Activated T-helper 17 cell treated with anti-CD3 and anti-CD28 coated beads, Interleukin-2, amount 50 U/mL, for 72 hours (primary cell): ENCODE measurements at regions not wholly inside any gene's neighbourhood (a gene's known extent, or its start where the extent isn't known, plus 50 kb on each side); places are given as distances from the start of the nearest gene placed in this dataset.
A peak's percentile ranks its signal among the peaks of the same experiment; 100 is the strongest.
"Not testable (repeated sequence)": the region's sequence is repeated elsewhere in the genome, so short reads cannot be mapped to it uniquely, and the experiment has no call there.

ENCODE experiments used
- ATAC-seq: fragments of 150-1000 bp; cut with Tn5 transposase; replicated peaks from 2 replicates; pipeline ENCODE4 v1.10.0; 2021; ENCODE audit warnings: mild to moderate bottlenecking, moderate library complexity
- H3K27ac Mint-ChIP-seq: one replicate; pipeline ENCODE4 v1.8.0; 2022; ENCODE audit warnings: mixed read lengths
- H3K27me3 Mint-ChIP-seq: one replicate; pipeline ENCODE4 v1.8.0; 2022; ENCODE audit warnings: mixed read lengths
- H3K36me3 Mint-ChIP-seq: one replicate; pipeline ENCODE4 v1.8.0; 2022; ENCODE audit warnings: low read depth, mild to moderate bottlenecking, mixed read lengths
- H3K4me1 Mint-ChIP-seq: one replicate; pipeline ENCODE4 v1.8.0; 2022; ENCODE audit warnings: mixed read lengths
- H3K4me3 Mint-ChIP-seq: one replicate; pipeline ENCODE4 v1.8.0; 2022; ENCODE audit warnings: mild to moderate bottlenecking, mixed read lengths
- H3K9me3 Mint-ChIP-seq: one replicate; pipeline ENCODE4 v1.8.0; 2022; ENCODE audit warnings: mixed read lengths

DNA sequence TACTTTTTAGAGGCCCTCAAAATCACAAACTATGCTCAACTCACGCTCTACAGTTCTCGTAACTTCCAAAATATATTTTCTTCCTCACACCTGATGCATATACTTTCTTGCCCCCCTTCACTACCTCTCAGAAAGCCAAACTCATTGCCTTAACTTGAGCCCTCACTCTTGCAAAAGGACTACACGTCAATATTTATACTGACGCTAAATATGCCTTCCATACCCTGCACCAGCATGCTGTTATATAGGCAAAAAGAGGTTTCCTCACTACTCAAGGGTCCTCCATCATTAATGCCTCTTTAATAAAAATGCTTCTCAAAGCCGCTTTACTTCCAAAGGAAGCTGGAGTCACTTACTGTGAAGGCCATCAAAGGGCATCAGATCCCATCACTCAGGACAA, 92.9 kb upstream of the ATF7IP2 start:
- not testable (repeated sequence) for H3K9me3 Mint-ChIP-seq, H3K27ac Mint-ChIP-seq

DNA sequence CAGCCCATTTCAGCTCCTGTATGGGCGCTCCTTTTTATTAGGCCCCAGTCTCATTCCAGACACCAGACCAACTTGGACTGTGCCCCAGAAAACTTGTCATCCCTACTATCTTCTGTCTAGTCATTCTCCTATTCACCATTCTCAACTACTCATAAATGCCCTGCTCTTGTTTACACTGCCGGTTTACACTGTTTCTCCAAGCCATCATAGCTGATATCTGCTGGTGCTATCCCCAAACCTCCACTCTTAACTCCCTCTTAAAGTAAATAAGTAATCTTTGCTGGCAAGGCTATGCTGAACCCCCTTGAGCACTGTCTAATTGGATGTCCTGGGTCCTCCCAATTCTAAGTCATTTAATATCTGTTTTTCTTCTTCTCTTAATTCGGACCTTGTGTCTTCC, 91.7 kb upstream of the ATF7IP2 start:
- not testable (repeated sequence) for H3K36me3 Mint-ChIP-seq, H3K9me3 Mint-ChIP-seq, H3K4me3 Mint-ChIP-seq, ATAC-seq, H3K27ac Mint-ChIP-seq, H3K4me1 Mint-ChIP-seq
- H3K27me3 Mint-ChIP-seq: peaks cover 16% of the 10 kb centered on the region

More for the DNA sequence above, 92.9 kb upstream of the ATF7IP2 start:
- ATAC-seq, H3K4me1 Mint-ChIP-seq, H3K4me3 Mint-ChIP-seq, H3K36me3 Mint-ChIP-seq: not testable (repeated sequence)
- peaks cover 16% of the 10 kb centered on the region for H3K27me3 Mint-ChIP-seq

DNA sequence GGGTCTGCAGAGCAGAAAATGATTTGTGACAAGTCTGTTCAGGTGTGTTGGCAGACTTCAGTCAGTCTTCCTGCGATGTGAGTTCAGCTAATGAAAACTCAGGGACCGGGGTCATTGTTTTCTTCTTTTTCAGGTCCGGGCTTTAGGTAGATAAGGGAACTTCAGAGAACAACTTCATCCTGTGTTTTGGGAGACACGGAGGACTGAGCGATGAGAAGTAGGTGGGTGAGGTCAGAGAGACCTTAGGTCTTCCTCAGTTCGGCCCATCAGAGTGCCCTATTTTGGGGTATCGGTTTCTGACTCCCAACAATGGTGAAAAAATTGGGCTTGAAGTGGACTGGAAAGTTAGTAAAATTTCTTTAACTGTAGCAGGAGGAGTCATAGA, 88.9 kb upstream of the ATF7IP2 start:
- Mint-ChIP-seq H3K4me3 (no peak overlapping the region), H3K27ac (no peak overlapping the region), H3K9me3 (peaks cover 7% of the 10 kb centered on the region), H3K27me3 (peaks cover 10% of the 10 kb centered on the region), H3K4me1 (no peaks in the 10 kb centered on the region), H3K36me3 (no peaks in the 10 kb centered on the region)
- ATAC-seq: no peak

GRCh38 chr16:10297341-10298006, 88.4 kb upstream of the ATF7IP2 start:
- H3K36me3 Mint-ChIP-seq: no peaks in the 10 kb centered on the region
- peaks cover 7% of the 10 kb centered on the region for H3K9me3 Mint-ChIP-seq
- no peaks in the 10 kb centered on the region for H3K4me1 Mint-ChIP-seq
- H3K4me3 Mint-ChIP-seq: no peak overlapping the region
- H3K27me3 Mint-ChIP-seq: peaks cover 10% of the 10 kb centered on the region
- no peak for ATAC-seq
- no peak overlapping the region for H3K27ac Mint-ChIP-seq

DNA sequence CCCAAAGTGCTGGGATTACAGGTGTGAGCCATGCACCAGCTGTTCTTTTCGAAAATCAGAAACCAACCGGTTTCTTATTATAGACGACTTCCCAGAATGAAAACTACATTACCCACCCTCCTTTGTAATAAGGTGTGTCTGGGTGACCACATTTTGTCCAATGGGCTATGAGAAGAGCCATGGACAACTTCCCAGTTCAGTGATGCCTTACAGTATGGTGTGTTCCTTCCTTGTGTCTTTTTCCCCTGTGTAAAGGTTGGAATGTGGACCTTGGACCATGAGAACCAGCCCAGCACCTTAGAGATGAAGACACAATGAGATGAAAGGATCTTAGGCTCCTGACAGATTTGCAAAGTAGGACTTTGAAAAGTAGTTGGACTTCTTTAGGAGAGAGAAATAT, 85.0 kb upstream of the ATF7IP2 start:
- no peaks in the 10 kb centered on the region for H3K9me3 Mint-ChIP-seq
- H3K27ac Mint-ChIP-seq: no peak overlapping the region
- no peaks in the 10 kb centered on the region for H3K36me3 Mint-ChIP-seq
- no peak for ATAC-seq
- no peaks in the 10 kb centered on the region for H3K27me3 Mint-ChIP-seq
- H3K4me3 Mint-ChIP-seq: no peak overlapping the region
- H3K4me1 Mint-ChIP-seq: no peaks in the 10 kb centered on the region

DNA sequence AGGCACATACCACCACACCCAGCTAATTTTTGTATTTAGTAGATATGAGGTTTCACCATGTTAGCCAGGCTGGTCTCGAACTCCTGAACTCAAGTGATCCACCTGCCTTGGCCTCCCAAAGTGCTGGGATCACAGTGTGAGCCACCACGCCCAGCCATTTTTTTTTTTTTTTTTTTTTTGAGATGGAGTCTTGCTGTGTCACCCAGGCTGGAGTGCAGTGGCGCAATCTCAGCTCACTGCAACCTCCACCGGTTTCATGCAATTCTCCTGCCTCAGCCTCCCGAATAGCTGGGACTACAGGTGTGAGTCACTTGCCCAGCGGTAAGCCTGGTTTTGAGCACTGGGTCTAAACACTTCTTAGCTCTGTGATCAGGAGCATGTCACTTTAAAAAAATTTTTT, 84.3 kb upstream of the ATF7IP2 start:
- not testable (repeated sequence) for ATAC-seq, H3K4me1 Mint-ChIP-seq, H3K36me3 Mint-ChIP-seq, H3K27me3 Mint-ChIP-seq, H3K9me3 Mint-ChIP-seq, H3K27ac Mint-ChIP-seq, H3K4me3 Mint-ChIP-seq

DNA sequence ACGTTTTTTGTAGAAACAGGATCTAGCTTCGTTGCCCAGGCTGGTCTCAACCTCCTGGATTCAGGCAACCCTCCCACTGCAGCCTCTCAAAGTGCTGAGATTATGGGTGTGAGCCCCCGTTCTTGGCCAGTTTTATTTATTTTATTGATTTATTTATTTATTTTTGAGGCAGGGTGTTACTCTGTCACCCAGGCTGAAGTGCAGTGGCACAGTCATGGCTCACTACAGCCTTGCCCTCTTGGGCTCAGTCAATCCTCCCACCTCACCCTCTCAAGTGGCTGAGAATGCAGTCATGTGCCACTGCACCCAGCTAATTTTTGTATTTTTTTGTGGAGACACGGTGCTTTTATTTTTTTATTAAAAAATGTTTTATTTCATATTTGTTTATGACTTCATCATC, 79.9 kb upstream of the ATF7IP2 start:
- no peaks in the 10 kb centered on the region for H3K4me1 Mint-ChIP-seq
- ATAC-seq: no peak
- no peaks in the 10 kb centered on the region for H3K36me3 Mint-ChIP-seq
- no peaks in the 10 kb centered on the region for H3K27me3 Mint-ChIP-seq
- H3K9me3 Mint-ChIP-seq: no peaks in the 10 kb centered on the region
- H3K4me3 Mint-ChIP-seq: no peak overlapping the region
- no peak overlapping the region for H3K27ac Mint-ChIP-seq

- ATAC-seq: peak; percentile 12
- H3K27ac Mint-ChIP-seq: no peak overlapping the region
- no peaks in the 10 kb centered on the region for H3K9me3 Mint-ChIP-seq
- no peaks in the 10 kb centered on the region for H3K4me1 Mint-ChIP-seq
- H3K27me3 Mint-ChIP-seq: no peaks in the 10 kb centered on the region
- H3K36me3 Mint-ChIP-seq: no peaks in the 10 kb centered on the region
- H3K4me3 Mint-ChIP-seq: no peak overlapping the region
Measured at GRCh38 chr16:10308305-10309193, 77.3 kb upstream of the ATF7IP2 start.

DNA sequence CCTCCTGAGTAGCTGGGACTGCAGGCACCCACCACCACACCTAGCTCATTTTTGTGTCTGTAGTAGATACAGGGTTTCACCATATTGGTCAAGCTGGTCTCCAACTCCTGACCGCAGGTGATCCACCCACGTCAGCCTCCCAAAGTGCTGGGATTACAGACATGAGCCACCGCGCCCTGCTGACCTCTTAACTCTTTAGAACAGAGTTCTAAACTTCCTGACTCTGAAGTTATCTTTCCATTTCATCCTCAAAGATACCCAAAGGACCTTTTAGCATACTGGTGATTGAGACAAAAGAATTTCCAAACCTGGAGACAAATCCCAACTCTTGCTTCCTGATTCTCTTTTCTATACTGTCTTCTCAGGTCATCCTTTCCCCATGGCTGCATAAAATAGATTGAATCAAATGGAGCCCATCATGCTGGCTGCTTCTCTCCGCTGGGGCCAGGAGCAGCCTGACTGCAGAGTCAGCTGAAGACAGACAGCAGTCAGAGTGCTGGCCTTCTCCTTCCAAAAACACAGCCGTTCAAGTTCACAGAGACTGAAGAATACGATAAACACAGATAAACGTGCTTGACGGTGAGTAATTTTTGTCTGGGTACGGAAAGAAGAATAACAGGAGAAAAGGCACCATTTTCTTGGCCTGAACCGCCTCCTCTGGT, 76.5 kb upstream of the ATF7IP2 start:
- no peaks in the 10 kb centered on the region for H3K9me3 Mint-ChIP-seq
- H3K4me1 Mint-ChIP-seq: no peaks in the 10 kb centered on the region
- H3K36me3 Mint-ChIP-seq: no peaks in the 10 kb centered on the region
- no peaks in the 10 kb centered on the region for H3K27me3 Mint-ChIP-seq
- no peak for ATAC-seq
- no peak overlapping the region for H3K4me3 Mint-ChIP-seq
- H3K27ac Mint-ChIP-seq: peak overlapping the region; percentile 30

DNA sequence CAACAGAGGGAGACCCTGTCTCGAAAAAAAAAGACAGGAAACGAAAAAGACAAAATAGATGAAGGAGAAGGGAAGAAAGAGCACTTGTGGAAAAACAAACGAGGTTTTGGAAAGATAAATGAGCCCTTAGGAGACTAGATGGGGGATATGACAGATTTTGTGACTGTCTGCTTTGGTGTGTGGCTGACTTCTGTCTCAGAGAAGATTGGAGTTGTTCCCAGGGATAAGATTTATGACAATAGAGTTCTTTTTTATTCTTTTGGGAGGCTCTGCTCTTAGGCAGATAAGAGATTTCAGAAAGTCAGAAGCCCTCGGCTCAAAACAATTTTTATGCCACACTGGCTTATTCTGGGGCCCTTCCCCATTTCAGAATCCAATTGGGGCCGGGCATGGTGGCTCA, 73.9 kb upstream of the ATF7IP2 start:
- Mint-ChIP-seq H3K4me1 (peaks cover 9% of the 10 kb centered on the region), H3K27me3 (no peaks in the 10 kb centered on the region)
- ATAC-seq: no peak

DNA sequence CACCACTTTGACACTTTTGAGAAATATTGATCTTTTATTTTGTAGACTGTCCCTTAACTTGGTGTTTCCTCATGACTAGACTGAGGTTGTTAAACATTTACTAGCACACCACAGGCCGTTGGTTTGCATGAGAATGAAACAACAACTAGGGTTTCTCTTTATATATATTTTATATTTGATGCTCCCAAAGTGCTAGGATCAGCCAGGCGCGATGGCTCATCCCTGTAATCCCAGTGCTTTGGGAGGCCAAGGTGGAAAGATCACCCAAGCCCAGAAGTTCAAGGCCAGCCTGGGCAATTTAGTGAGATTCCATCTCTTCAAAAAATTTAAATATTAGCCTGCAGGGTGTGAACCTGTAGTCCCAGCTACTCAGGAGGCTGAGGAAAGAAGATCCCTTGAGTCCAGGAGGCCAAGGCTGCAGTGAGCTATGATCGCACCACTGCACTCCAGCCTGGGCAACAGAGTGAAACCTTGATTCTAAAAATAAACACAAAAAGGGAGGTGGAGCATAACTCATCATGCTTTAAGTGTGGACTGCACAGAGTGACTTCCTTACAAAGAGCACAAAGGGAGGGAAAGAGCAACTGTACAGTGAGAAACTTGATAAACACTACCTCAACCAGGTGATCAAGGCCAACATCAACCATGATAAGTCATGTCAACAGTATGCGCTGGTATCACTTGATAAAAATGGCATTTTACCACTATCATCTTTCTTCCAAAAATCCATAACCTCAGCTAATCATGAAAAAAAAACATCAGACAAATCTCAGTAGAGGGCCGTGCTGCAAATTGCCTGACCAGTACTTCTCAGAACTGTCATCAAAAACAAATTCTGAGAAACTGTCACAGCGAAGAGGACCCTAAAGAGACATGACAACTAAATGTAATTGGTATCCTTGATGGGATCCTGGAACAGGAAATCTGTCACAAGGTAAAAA, 72.8 kb upstream of the ATF7IP2 start:
- H3K4me3 Mint-ChIP-seq: no peak overlapping the region
- no peaks in the 10 kb centered on the region for H3K9me3 Mint-ChIP-seq

More for the DNA sequence above, 73.9 kb upstream of the ATF7IP2 start:
- Mint-ChIP-seq H3K4me3 (no peak overlapping the region), H3K9me3 (no peaks in the 10 kb centered on the region), H3K36me3 (no peaks in the 10 kb centered on the region), H3K27ac (no peak overlapping the region)

GRCh38 chr16:10314317-10314716, 71.5 kb upstream of the ATF7IP2 start:
- Mint-ChIP-seq H3K27ac (no peak overlapping the region), H3K36me3 (no peaks in the 10 kb centered on the region), H3K27me3 (no peaks in the 10 kb centered on the region), H3K9me3 (no peaks in the 10 kb centered on the region), H3K4me1 (peaks cover 12% of the 10 kb centered on the region), H3K4me3 (no peak overlapping the region)
- no peak for ATAC-seq

More for the DNA sequence above, 72.8 kb upstream of the ATF7IP2 start:
- ATAC-seq: no peak
- Mint-ChIP-seq H3K36me3 (no peaks in the 10 kb centered on the region), H3K27ac (peak overlapping the region; percentile 11), H3K27me3 (no peaks in the 10 kb centered on the region), H3K4me1 (peaks cover 9% of the 10 kb centered on the region)

- peak overlapping the region; percentile 60 for H3K27ac Mint-ChIP-seq
- peak; percentile 72 for ATAC-seq
- H3K36me3 Mint-ChIP-seq: no peaks in the 10 kb centered on the region
- no peaks in the 10 kb centered on the region for H3K9me3 Mint-ChIP-seq
- peaks cover 12% of the 10 kb centered on the region for H3K4me1 Mint-ChIP-seq
- no peak overlapping the region for H3K4me3 Mint-ChIP-seq
- no peaks in the 10 kb centered on the region for H3K27me3 Mint-ChIP-seq
Measured at GRCh38 chr16:10314811-10315210, 71.0 kb upstream of the ATF7IP2 start.

DNA sequence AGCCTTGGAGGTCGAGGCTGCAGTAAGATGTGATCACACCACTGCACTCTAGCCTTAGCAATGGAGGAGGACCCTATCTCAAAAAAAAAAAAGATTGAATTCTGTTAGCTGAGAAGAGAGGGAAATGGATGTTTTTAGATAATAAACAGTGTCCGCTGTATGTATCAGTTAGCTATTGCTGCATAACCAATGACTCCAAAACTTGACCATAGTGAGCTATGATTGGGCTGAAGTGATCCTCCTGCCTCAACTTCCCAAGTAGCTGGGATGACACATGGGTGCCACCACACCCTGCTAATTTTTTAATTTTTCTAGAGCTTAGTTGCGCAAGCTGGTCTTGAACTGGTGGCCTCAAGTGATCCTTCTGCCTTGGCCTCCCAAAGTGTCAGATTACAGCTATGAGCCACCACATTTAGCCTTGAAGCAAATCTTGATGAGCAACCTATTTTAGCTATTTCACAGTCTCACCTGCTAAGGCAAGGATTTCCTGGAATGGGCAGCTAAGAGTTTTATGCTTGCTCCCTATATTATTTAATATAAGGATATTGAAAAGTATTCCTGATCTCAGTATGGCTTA, 68.3 kb upstream of the ATF7IP2 start:
- H3K27me3 Mint-ChIP-seq: no peaks in the 10 kb centered on the region
- H3K9me3 Mint-ChIP-seq: no peaks in the 10 kb centered on the region
- H3K4me1 Mint-ChIP-seq: peaks cover 12% of the 10 kb centered on the region
- ATAC-seq: no peak
- H3K4me3 Mint-ChIP-seq: no peak overlapping the region
- H3K36me3 Mint-ChIP-seq: no peaks in the 10 kb centered on the region
- no peak overlapping the region for H3K27ac Mint-ChIP-seq
